ENCODE measurements at regions not wholly inside any gene's neighbourhood (a gene's known extent, or its start where the extent isn't known, plus 50 kb on each side); places are given as distances from the start of the nearest gene placed in this dataset.

- no peak for DNase-seq
Observed at GRCh38 chr4:134326866-134327265, 125.3 kb upstream of the PABPC4L start.

GRCh38 chr4:134324179-134324578, 122.6 kb upstream of the PABPC4L start:
- DNase-seq = no peak

GRCh38 chr4:134320048-134320447, 118.5 kb upstream of the PABPC4L start:
- no peak for DNase-seq

GRCh38 chr4:134313591-134313990, 112.0 kb upstream of the PABPC4L start:
- no peak for DNase-seq

- DNase-seq = no peak
Observed at GRCh38 chr4:134309715-134310114, 108.1 kb upstream of the PABPC4L start.

GRCh38 chr4:134308910-134309309, 107.3 kb upstream of the PABPC4L start:
- DNase-seq = no peak

GRCh38 chr4:134298313-134298712, 96.7 kb upstream of the PABPC4L start:
- no peak for DNase-seq

- no peak for DNase-seq
Observed at GRCh38 chr4:134297765-134298164, 96.2 kb upstream of the PABPC4L start.

- DNase-seq = no peak
Observed at GRCh38 chr4:134282680-134283079, 81.1 kb upstream of the PABPC4L start.

- no peak for DNase-seq
Observed at GRCh38 chr4:134278675-134279074, 77.1 kb upstream of the PABPC4L start.

- DNase-seq = no peak
Observed at GRCh38 chr4:134276476-134276875, 74.9 kb upstream of the PABPC4L start.

- no peak for DNase-seq
Observed at GRCh38 chr4:134260126-134260525, 58.5 kb upstream of the PABPC4L start.

All from left kidney (tissue), 1 donor.